K562 (cell line): ENCODE measurements at regions not wholly inside any gene's neighbourhood (a gene's known extent, or its start where the extent isn't known, plus 50 kb on each side); places are given as distances from the start of the nearest gene placed in this dataset.

Source experiments
- ATAC-seq: fragments of 200-7000 bp; cut with Tn5 transposase; 3 replicates; pipeline ENCODE4 v1.9.1; 2020; ENCODE audit warnings: moderate library complexity
- BruUV-seq: library from RNA; stranded (reverse); fragments of 400-500 nt; replicated peaks from 2 replicates; lab custom pipeline; 2021; lab: Mats Ljungman, UMichigan
- CTCF ChIA-PET: fragments of 300-600 bp; formaldehyde crosslinking; extraction: SDS; loops from one replicate; lab custom pipeline; 2021; ENCODE audit warnings: low intra/inter-chr PET ratio; lab: Yijun Ruan, JAX
- POLR2A ChIA-PET: fragments of 300-600, 350-650 bp; sonication (Branson Sonifier 250); formaldehyde crosslinking; extraction: SDS; loops from one replicate; lab custom pipeline; 2021; ENCODE audit warnings: antibody characterized with exemption, inconsistent platforms; lab: Yijun Ruan, JAX
- DNase-seq, 4 experiments: peaks; one replicate each; pipeline versions ENCODE4 v3.0.0 to v3.0.0-alpha.2; 2011 to 2018; ENCODE audit warnings: low spot score in 3 of 4, mixed read lengths in 3 of 4; ENCODE audit errors: extremely low read depth in 1 of 4
- FAIRE-seq: peaks from 2 replicates; lab custom pipeline; 2011; peaks lifted over from hg19 to GRCh38; lab: Jason Lieb, UNC
- H2AFZ ChIP-seq: 2 replicates; pipeline ENCODE4 v1.6.0; 2011; ENCODE audit warnings: low read depth, low read length, control low read depth, inconsistent platforms
- H3K27ac ChIP-seq: fragments of 200-600 bp; 3 replicates; pipeline ENCODE4 v1.8.0; 2011; ENCODE audit warnings: low read depth, mild to moderate bottlenecking, control low read depth, inconsistent platforms, low read length, moderate library complexity, mixed read lengths; ENCODE audit errors: extremely low read depth
- H3K27me3 ChIP-seq, 2 experiments: fragments of 300-600 bp in 1 of 2; 2 replicates in 1 of 2; 3 replicates in 1 of 2; pipeline versions ENCODE4 v1.6.0 to v1.8.0; 2011; ENCODE audit warnings: inconsistent platforms in 2 of 2, low read length in 2 of 2, mild to moderate bottlenecking in 1 of 2, mixed read lengths in 1 of 2, moderate library complexity in 1 of 2; ENCODE audit not compliant: control insufficient read depth in 2 of 2, insufficient read depth in 2 of 2
- H3K36me3 ChIP-seq: fragments of 300-600 bp; 3 replicates; pipeline ENCODE4 v1.8.0; 2011; ENCODE audit warnings: mild to moderate bottlenecking, low read length, inconsistent platforms; ENCODE audit not compliant: control insufficient read depth, insufficient read depth
- H3K4me1 ChIP-seq, 2 experiments: fragments of 200-600 bp in 1 of 2; replicated peaks in 1 of 2; 2 replicates in 1 of 2; 3 replicates in 1 of 2; pipeline versions ENCODE4 v1.5.1 to v1.8.0; 2011; ENCODE audit warnings: inconsistent platforms in 2 of 2, low read length in 2 of 2, mild to moderate bottlenecking in 1 of 2, mixed read lengths in 1 of 2, moderate library complexity in 1 of 2; ENCODE audit not compliant: control insufficient read depth in 2 of 2, insufficient read depth in 2 of 2
- H3K4me2 ChIP-seq: 2 replicates; pipeline ENCODE4 v1.6.1; 2011; ENCODE audit warnings: low read length, control low read depth, inconsistent platforms, mixed read lengths; ENCODE audit not compliant: insufficient read depth
- H3K4me3 ChIP-seq: fragments of 200-600 bp; sonication (generic), shearing (Covaris generic); 2 replicates; pipeline ENCODE4 v1.5.1; 2016; ENCODE audit warnings: control low read depth, inconsistent platforms
- H3K79me2 ChIP-seq: fragments of 200-600 bp; 3 replicates; pipeline ENCODE4 v1.8.0; 2011; ENCODE audit warnings: low read length, inconsistent platforms; ENCODE audit not compliant: control insufficient read depth, insufficient read depth
- H3K9ac ChIP-seq, 2 experiments: 2 replicates each; pipeline versions ENCODE4 v1.6.0 to v1.6.1; 2011; ENCODE audit warnings: low read depth in 2 of 2, low read length in 2 of 2, control low read depth in 1 of 2, inconsistent platforms in 1 of 2, mild to moderate bottlenecking in 1 of 2, mixed read lengths in 1 of 2; ENCODE audit not compliant: insufficient read depth in 1 of 2
- H3K9me1 ChIP-seq: one replicate; pipeline ENCODE4 v1.6.0; 2011; ENCODE audit warnings: inconsistent platforms, mild to moderate bottlenecking, low read length, moderate library complexity; ENCODE audit not compliant: control insufficient read depth, insufficient read depth
- H3K9me3 ChIP-seq: replicated peaks from 2 replicates; pipeline ENCODE4 v1.5.1; 2011; ENCODE audit warnings: low read depth, low read length, inconsistent platforms; ENCODE audit not compliant: control insufficient read depth, insufficient read depth
- H4K20me1 ChIP-seq: replicated peaks from 2 replicates; pipeline ENCODE4 v1.6.1; 2011; ENCODE audit warnings: low read length, inconsistent platforms, mixed read lengths; ENCODE audit not compliant: control insufficient read depth, insufficient read depth
- BHLHE40 ChIP-seq: IDR thresholded peaks from 2 replicates; pipeline ENCODE4 v1.6.1; 2011; ENCODE audit warnings: low read length, improper control_type of control experiment
- CHD4 ChIP-seq: fragments of 200-600 bp; sonication (generic); IDR thresholded peaks from 3 replicates; pipeline ENCODE4 v1.6.1; 2012; ENCODE audit warnings: low read depth, mild to moderate bottlenecking, mixed read lengths, low read length, inconsistent platforms; ENCODE audit not compliant: insufficient read depth, insufficient replicate concordance, poor library complexity, severe bottlenecking
- CREB1 ChIP-seq, 2 experiments: sonication (generic) in 1 of 2; formaldehyde crosslinking in 1 of 2; IDR thresholded peaks; 2 replicates each; pipeline versions ENCODE4 v1.6.1 to v1.8.0; 2012 to 2022; ENCODE audit warnings: inconsistent platforms in 1 of 2, mild to moderate bottlenecking in 1 of 2, missing genetic modification reagents in 1 of 2, moderate library complexity in 1 of 2
- CREB3 ChIP-seq: fragments of 450-650 bp; conservative IDR thresholded peaks from 2 replicates; pipeline ENCODE4 v1.6.1; 2016; ENCODE audit warnings: missing genetic modification characterization, low read depth, mild to moderate bottlenecking, missing compliant biosample characterization, moderate library complexity
- HDAC3 ChIP-seq: fragments of 450-650 bp; IDR thresholded peaks from 2 replicates; pipeline ENCODE4 v1.6.1; 2018; ENCODE audit warnings: borderline replicate concordance, mild to moderate bottlenecking, moderate library complexity; ENCODE audit not compliant: partially characterized antibody
- HNRNPLL ChIP-seq: fragments of 200-400 bp; formaldehyde crosslinking; IDR thresholded peaks from 2 replicates; pipeline ENCODE4 v1.6.1; 2017; ENCODE audit warnings: low read length, low read depth, mild to moderate bottlenecking; ENCODE audit not compliant: poor library complexity, severe bottlenecking
- JUNB ChIP-seq: fragments of 450-650 bp; formaldehyde crosslinking; conservative IDR thresholded peaks from 2 replicates; pipeline ENCODE4 v1.4.0; 2020; ENCODE audit warnings: mild to moderate bottlenecking
- MEF2A ChIP-seq: IDR thresholded peaks from 2 replicates; pipeline ENCODE4 v1.6.1; 2011; ENCODE audit warnings: low read depth, mild to moderate bottlenecking, low read length, moderate library complexity; ENCODE audit not compliant: control insufficient read depth
- OTX1 ChIP-seq: fragments of 450-650 bp; formaldehyde crosslinking; IDR thresholded peaks from 2 replicates; pipeline ENCODE4 v1.4.0; 2022; ENCODE audit warnings: mild to moderate bottlenecking
- SP1 ChIP-seq: sonication (generic); formaldehyde crosslinking; IDR thresholded peaks from 2 replicates; pipeline ENCODE4 v1.8.1; 2022; ENCODE audit warnings: mild to moderate bottlenecking, missing genetic modification reagents
- SRF ChIP-seq, 2 experiments: fragments of 250-450, 450-650 bp in 1 of 2; sonication (Bioruptor Pico) in 1 of 2; sonication (generic) in 1 of 2; formaldehyde crosslinking; IDR thresholded peaks; 2 replicates each; pipeline versions ENCODE4 v1.5.0 to v1.5.1; 2020 to 2022; ENCODE audit warnings: mild to moderate bottlenecking in 1 of 2, missing genetic modification reagents in 1 of 2
- ZNF224 ChIP-seq: sonication (generic); formaldehyde crosslinking; IDR thresholded peaks from 2 replicates; pipeline ENCODE4 v1.8.0; 2022; ENCODE audit warnings: mild to moderate bottlenecking, missing genetic modification reagents
- ZNF76 ChIP-seq: fragments of 250-450 bp; sonication (Bioruptor Pico); IDR thresholded peaks from 2 replicates; pipeline ENCODE4 v1.4.0; 2020; ENCODE audit warnings: mild to moderate bottlenecking, moderate library complexity, borderline replicate concordance
- WGBS: fragments of 100-300 bp; shearing (Covaris generic); methylation state at CpG from one replicate; pipeline ENCODE4 v1.1.6; 2016; ENCODE audit warnings: low coverage, mixed read lengths; ENCODE audit not compliant: insufficient coverage; ENCODE audit errors: missing lambda C conversion rate; 5-methylcytosine and 5-hydroxymethylcytosine counted together
- in situ Hi-C: fragments of 300-500 bp; cut with MboI; formaldehyde crosslinking; loops from 4 replicates; pipeline ENCODE4 v1.15.0; 2018; ENCODE audit warnings: inconsistent platforms, mixed read lengths
- intact Hi-C: fragments of 100-400 bp; cut with micrococcal nuclease; formaldehyde crosslinking; loops from 2 replicates; pipeline ENCODE4 v1.14.2; 2022

- FAIRE-seq (no peak), ATAC-seq (no peak), DNase-seq (no peak)
- Histone ChIP-seq H3K36me3 (no peaks in the 10 kb centered on the region), H3K4me1 (0 out of 5 replicates have a peak, but pooled peaks cover 0 to 4% of the 10 kb centered on the region in 2 experiments), H3K9me3 (no peaks in the 10 kb centered on the region), H4K20me1 (peaks cover 11% of the 10 kb centered on the region), H3K4me2 (no peak overlapping the region), H2AFZ (no peak overlapping the region), H3K9ac (no peak overlapping the region), H3K79me2 (no peaks in the 10 kb centered on the region), H3K9me1 (no peaks in the 10 kb centered on the region), H3K27ac (no peak overlapping the region), H3K27me3 (peaks cover 61 to 95% of the 10 kb centered on the region in 2 experiments), H3K4me3 (no peak overlapping the region)
- CTCF ChIA-PET: no interaction called here
- WGBS: 2% methylated on average over 11 of the region's 11 CpGs
- no TSS peak for BruUV-seq
- POLR2A ChIA-PET: interaction anchor here (0.6 kb wide), 1 partner anchor 53 kb away, joined by 3 read pairs; no protein-coding TSS in a partner anchor
- intact Hi-C loops (no loop called here), in situ Hi-C loops (no loop called here)
- TF ChIP-seq CREB1 (IDR thresholded peaks at IDR 0.05): no peak
- no peak for TF ChIP-seq CREB1 (CRISPR knock-in tag; IDR thresholded peaks at IDR 0.05)
- no peak for TF ChIP-seq BHLHE40
Measured at GRCh38 chr1:22250724-22251123, 107.8 kb upstream of the WNT4 start.

GRCh38 chr1:22252251-22252650, 109.4 kb upstream of the WNT4 start:
- H3K27me3 ChIP-seq: peaks cover 57 to 96% of the 10 kb centered on the region in 2 experiments
- H3K4me1 ChIP-seq: 0 out of 5 replicates have a peak, but pooled peaks cover 0 to 4% of the 10 kb centered on the region in 2 experiments
- H3K27ac ChIP-seq: no peak overlapping the region
- H3K9me3 ChIP-seq: no peaks in the 10 kb centered on the region
- ChIA-PET POLR2A (interaction anchor here (1.1 kb wide), 1 partner anchor 24 kb away, joined by 3 read pairs; no protein-coding TSS in a partner anchor), CTCF (no interaction called here)
- no peaks in the 10 kb centered on the region for H3K9me1 ChIP-seq
- no peaks in the 10 kb centered on the region for H3K79me2 ChIP-seq
- FAIRE-seq: no peak
- in situ Hi-C loops: no loop called here
- no peak overlapping the region for H3K4me3 ChIP-seq
- no TSS peak for BruUV-seq
- H3K36me3 ChIP-seq: no peaks in the 10 kb centered on the region
- intact Hi-C loops: no loop called here
- peaks cover 6% of the 10 kb centered on the region; the same call in 1 of the 2 replicates for H4K20me1 ChIP-seq
- no peak for DNase-seq
- ATAC-seq: no peak
- H3K9ac ChIP-seq: no peak overlapping the region
- WGBS: 5% methylated on average over 17 of the region's 17 CpGs
- no peak overlapping the region for H3K4me2 ChIP-seq
- no peak overlapping the region for H2AFZ ChIP-seq
- no peak for TF ChIP-seq MEF2A
- no peak for TF ChIP-seq SP1 (CRISPR knock-in tag)
- no peak for TF ChIP-seq ZNF76 (CRISPR knock-in tag)
- TF ChIP-seq CHD4: no peak
- no peak for TF ChIP-seq CREB3 (tag)
- no peak for TF ChIP-seq HNRNPLL
- TF ChIP-seq ZNF224: no peak
- no peak for TF ChIP-seq SRF (CRISPR knock-in tag; IDR thresholded peaks at IDR 0.05)
- no peak for TF ChIP-seq JUNB (CRISPR knock-in tag)
- no peak for TF ChIP-seq OTX1 (CRISPR knock-in tag)
- no peak for TF ChIP-seq HDAC3
